HL-60 (cell line): ENCODE measurements at regions not wholly inside any gene's neighbourhood (a gene's known extent, or its start where the extent isn't known, plus 50 kb on each side); places are given as distances from the start of the nearest gene placed in this dataset.

ENCODE experiments used
- CTCF ChIP-seq: IDR thresholded peaks from one replicate; pipeline ENCODE4 v1.5.1; 2011; ENCODE audit warnings: low read length, control low read depth, inconsistent platforms; ENCODE audit not compliant: insufficient read depth
- POLR2AphosphoS5 ChIP-seq: IDR thresholded peaks from 2 replicates; pipeline ENCODE4 v1.6.1; 2012; ENCODE audit warnings: low read depth
- SPI1 ChIP-seq: IDR thresholded peaks from 2 replicates; pipeline ENCODE4 v1.6.1; 2012; ENCODE audit warnings: low read depth, mild to moderate bottlenecking, borderline replicate concordance

GRCh38 chr12:114918535-114919233 lies 234.7 kb upstream of the TBX3 start:
- TF ChIP-seq CTCF: no peak
- no peak for TF ChIP-seq POLR2AphosphoS5
- no peak for TF ChIP-seq SPI1
